ENCODE measurements at regions not wholly inside any gene's neighbourhood (a gene's known extent, or its start where the extent isn't known, plus 50 kb on each side); places are given as distances from the start of the nearest gene placed in this dataset.

DNA sequence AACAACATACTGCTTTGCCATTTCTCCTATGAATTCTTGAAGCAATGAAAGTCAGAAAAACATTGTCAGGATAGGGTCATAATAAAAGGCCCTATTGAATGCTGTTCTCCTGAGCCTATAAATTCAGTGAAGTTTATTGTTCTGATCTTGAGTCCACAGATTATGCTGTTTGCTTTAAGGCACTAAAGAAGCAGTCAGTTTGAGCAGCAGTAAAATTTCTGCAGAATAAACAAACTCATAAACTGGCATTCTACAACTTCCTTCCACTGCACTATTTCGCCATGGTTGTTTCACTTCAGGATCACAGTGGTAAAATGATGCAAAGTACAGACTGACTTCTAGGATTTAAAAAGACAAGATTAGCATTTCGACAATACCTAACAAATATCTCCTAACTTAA is 503.2 kb downstream of the SH2D4B start:
- Histone ChIP-seq H3K27me3 (no peaks in the 10 kb centered on the region), H3K4me3 (no peak overlapping the region), H3K36me3 (no peaks in the 10 kb centered on the region), H3K9me3 (no peaks in the 10 kb centered on the region), H3K27ac (no peak overlapping the region), H3K4me1 (ENCODE audit: insufficient read depth) (no peaks in the 10 kb centered on the region)
- TF ChIP-seq EP300 (IDR thresholded peaks at IDR 0.05): no peak
- no peak for TF ChIP-seq POLR2A (IDR thresholded peaks at IDR 0.05)
- TF ChIP-seq, protein P1, sequence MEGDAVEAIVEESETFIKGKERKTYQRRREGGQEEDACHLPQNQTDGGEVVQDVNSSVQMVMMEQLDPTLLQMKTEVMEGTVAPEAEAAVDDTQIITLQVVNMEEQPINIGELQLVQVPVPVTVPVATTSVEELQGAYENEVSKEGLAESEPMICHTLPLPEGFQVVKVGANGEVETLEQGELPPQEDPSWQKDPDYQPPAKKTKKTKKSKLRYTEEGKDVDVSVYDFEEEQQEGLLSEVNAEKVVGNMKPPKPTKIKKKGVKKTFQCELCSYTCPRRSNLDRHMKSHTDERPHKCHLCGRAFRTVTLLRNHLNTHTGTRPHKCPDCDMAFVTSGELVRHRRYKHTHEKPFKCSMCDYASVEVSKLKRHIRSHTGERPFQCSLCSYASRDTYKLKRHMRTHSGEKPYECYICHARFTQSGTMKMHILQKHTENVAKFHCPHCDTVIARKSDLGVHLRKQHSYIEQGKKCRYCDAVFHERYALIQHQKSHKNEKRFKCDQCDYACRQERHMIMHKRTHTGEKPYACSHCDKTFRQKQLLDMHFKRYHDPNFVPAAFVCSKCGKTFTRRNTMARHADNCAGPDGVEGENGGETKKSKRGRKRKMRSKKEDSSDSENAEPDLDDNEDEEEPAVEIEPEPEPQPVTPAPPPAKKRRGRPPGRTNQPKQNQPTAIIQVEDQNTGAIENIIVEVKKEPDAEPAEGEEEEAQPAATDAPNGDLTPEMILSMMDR (IDR thresholded peaks at IDR 0.05): no peak
- intact Hi-C loops (cut with DNase I): no loop called here
- 71 to 77% (median 76%) methylated on average over 2 of the region's 2 CpGs for WGBS, 3 donors
- DNase-seq: no peak

DNA sequence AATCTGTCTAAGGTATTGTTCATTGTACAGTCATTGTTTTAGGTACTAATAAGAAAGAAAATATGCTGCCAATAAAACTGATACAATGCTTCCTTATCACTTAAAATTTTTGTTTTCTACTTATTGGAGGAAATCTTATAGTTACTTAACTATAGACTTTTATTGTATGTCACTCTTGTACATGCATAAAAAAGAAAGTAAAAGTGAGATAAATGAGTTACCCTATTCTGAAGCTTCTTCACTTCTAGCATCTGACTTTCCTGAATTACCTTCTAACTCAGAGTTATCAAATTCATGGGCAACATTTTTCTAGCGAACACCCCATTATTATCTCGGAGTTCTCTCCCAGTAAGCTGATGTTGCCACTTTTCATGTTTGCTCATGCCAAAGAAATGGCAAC is 504.9 kb downstream of the SH2D4B start:
- no peak for DNase-seq
- intact Hi-C loops (cut with DNase I): no loop called here
- no peaks in the 10 kb centered on the region for H3K27me3 ChIP-seq
- TF ChIP-seq POLR2A (IDR thresholded peaks at IDR 0.05): no peak
- TF ChIP-seq, protein P1 (IDR thresholded peaks at IDR 0.05): no peak
- TF ChIP-seq EP300 (IDR thresholded peaks at IDR 0.05): no peak
- no peaks in the 10 kb centered on the region for H3K9me3 ChIP-seq
- WGBS, 3 donors: 65 to 78% (median 76%) methylated on average over 2 of the region's 2 CpGs
- no peaks in the 10 kb centered on the region for H3K4me1 ChIP-seq (ENCODE audit: insufficient read depth)
- H3K4me3 ChIP-seq: no peak overlapping the region
- no peak overlapping the region for H3K27ac ChIP-seq
- H3K36me3 ChIP-seq: no peaks in the 10 kb centered on the region

DNA sequence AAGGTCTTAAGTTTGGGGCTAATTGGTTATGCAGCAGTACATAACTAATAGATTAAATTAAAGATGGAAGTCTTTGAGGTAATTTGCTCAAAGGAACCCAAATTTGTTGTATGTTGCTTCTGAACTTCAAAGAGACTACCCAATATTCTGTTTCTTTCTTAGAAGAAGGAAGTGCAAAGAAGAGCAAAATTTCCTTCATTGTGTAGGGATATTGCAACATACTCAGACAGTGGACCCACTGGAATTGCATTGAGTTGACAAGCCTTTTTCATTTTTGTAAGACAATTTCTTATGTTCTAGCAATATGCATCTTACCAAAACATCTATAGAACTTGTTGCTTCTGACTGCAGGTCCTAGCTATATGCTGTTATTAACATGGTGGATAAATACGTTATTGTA is 527.8 kb downstream of the SH2D4B start:
- WGBS, 3 donors: 74 to 90% (median 84%) methylated on average over 1 of the region's 1 CpG
- Histone ChIP-seq H3K27ac (no peak overlapping the region), H3K4me1 (ENCODE audit: insufficient read depth) (no peaks in the 10 kb centered on the region), H3K9me3 (no peaks in the 10 kb centered on the region), H3K27me3 (no peaks in the 10 kb centered on the region), H3K36me3 (no peaks in the 10 kb centered on the region), H3K4me3 (no peak overlapping the region)
- intact Hi-C loops (cut with DNase I): no loop called here
- DNase-seq: no peak
- TF ChIP-seq, protein P1 (IDR thresholded peaks at IDR 0.05): no peak
- no peak for TF ChIP-seq POLR2A (IDR thresholded peaks at IDR 0.05)
- no peak for TF ChIP-seq EP300 (IDR thresholded peaks at IDR 0.05)

DNA sequence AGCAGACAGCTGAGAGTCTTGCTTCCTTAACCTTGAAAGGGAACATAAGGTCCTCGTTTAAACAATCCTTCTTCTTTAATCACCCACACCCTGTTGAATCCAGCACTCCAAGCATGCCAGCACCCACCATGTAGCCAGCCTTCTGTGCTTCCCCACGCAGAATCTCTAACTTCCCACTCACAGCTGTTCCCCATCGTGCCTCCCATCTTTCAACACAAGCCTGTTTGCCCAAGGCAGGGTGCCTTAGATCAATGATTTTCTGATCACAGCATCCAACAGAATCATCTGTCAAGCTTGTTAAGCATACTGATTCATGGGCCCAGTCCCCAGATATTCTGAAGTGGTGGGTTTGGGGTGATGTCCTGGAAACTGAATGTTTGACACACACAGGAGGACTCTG is 530.8 kb downstream of the SH2D4B start:
- WGBS, 3 donors: 15 to 27% (median 18%) methylated on average over 3 of the region's 3 CpGs
- TF ChIP-seq EP300 (IDR thresholded peaks at IDR 0.05) (no peak), POLR2A (IDR thresholded peaks at IDR 0.05) (no peak)
- TF ChIP-seq, protein P1 (IDR thresholded peaks at IDR 0.05): no peak
- Histone ChIP-seq H3K27ac (no peak overlapping the region), H3K4me3 (no peak overlapping the region), H3K4me1 (ENCODE audit: insufficient read depth) (no peaks in the 10 kb centered on the region), H3K36me3 (no peaks in the 10 kb centered on the region), H3K9me3 (no peaks in the 10 kb centered on the region), H3K27me3 (no peaks in the 10 kb centered on the region)
- intact Hi-C loops (cut with DNase I): no loop called here
- no peak for DNase-seq
